K562 (cell line): ENCODE measurements at regions not wholly inside any gene's neighbourhood (a gene's known extent, or its start where the extent isn't known, plus 50 kb on each side); places are given as distances from the start of the nearest gene placed in this dataset.

Source experiments
- MXI1 ChIP-seq: IDR thresholded peaks from 2 replicates; pipeline ENCODE4 v1.6.1; 2011; ENCODE audit warnings: low read depth, mild to moderate bottlenecking, improper control_type of control experiment, low read length
- TFAM ChIP-seq: fragments of 250-450 bp; sonication (Bioruptor Pico); conservative IDR thresholded peaks from 2 replicates; pipeline ENCODE4 v1.5.0; 2021; ENCODE audit warnings: mild to moderate bottlenecking, moderate library complexity
- ZNF263 ChIP-seq: sonication (generic); formaldehyde crosslinking; IDR thresholded peaks from 2 replicates; pipeline ENCODE4 v1.8.0; 2022; ENCODE audit warnings: mild to moderate bottlenecking, missing genetic modification reagents, borderline replicate concordance
- TF ChIP-seq, protein P1 (sequence below), 3 experiments: IDR thresholded peaks in 2 of 3; conservative IDR thresholded peaks in 1 of 3; 2 replicates each; pipeline ENCODE4 v1.5.1; 2011 to 2012; ENCODE audit warnings: low read length in 3 of 3, mild to moderate bottlenecking in 3 of 3, control low read depth in 2 of 3, improper control_type of control experiment in 1 of 3, inconsistent platforms in 1 of 3, low read depth in 1 of 3, mixed read lengths in 1 of 3, moderate library complexity in 1 of 3; ENCODE audit not compliant: insufficient read depth in 2 of 3
- TF ChIP-seq, protein P2 (sequence below): sonication (generic); formaldehyde crosslinking; IDR thresholded peaks from 2 replicates; pipeline ENCODE4 v1.5.0; 2020; ENCODE audit warnings: missing genetic modification reagents
- TF ChIP-seq, protein P3 (sequence below), 2 experiments: fragments of 450-650 bp in 1 of 2; sonication (generic) in 1 of 2; formaldehyde crosslinking; conservative IDR thresholded peaks; 2 replicates each; pipeline versions ENCODE4 v1.4.0 to v1.8.1; 2020 to 2022; ENCODE audit warnings: mild to moderate bottlenecking in 1 of 2, missing genetic modification reagents in 1 of 2

DNA sequence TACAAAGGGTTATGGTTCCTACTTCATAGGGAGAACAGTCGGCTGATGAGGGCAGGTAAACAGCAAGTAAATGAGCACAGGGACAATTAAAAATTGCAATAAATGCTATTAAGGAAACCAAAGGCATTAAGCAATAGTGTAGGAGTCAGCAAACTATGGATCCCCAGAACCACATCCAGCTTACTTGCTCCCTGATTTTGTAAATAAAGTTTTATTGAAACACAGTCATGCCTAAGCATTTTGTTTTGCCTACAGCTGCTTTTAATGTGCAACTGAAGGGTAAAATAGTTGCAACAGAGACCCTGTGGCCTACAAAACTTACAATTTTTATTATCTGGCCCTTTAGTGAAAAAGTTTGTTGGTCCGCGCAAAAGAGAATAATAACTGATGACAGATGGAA, 351.2 kb upstream of the NR2F2 start:
- no peak for TF ChIP-seq ZNF263 (CRISPR knock-in tag)
- TF ChIP-seq, protein P1, sequence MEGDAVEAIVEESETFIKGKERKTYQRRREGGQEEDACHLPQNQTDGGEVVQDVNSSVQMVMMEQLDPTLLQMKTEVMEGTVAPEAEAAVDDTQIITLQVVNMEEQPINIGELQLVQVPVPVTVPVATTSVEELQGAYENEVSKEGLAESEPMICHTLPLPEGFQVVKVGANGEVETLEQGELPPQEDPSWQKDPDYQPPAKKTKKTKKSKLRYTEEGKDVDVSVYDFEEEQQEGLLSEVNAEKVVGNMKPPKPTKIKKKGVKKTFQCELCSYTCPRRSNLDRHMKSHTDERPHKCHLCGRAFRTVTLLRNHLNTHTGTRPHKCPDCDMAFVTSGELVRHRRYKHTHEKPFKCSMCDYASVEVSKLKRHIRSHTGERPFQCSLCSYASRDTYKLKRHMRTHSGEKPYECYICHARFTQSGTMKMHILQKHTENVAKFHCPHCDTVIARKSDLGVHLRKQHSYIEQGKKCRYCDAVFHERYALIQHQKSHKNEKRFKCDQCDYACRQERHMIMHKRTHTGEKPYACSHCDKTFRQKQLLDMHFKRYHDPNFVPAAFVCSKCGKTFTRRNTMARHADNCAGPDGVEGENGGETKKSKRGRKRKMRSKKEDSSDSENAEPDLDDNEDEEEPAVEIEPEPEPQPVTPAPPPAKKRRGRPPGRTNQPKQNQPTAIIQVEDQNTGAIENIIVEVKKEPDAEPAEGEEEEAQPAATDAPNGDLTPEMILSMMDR (IDR thresholded peaks at IDR 0.05 in 2 of 3, conservative IDR thresholded peaks at IDR 0.05 in 1 of 3; ENCODE audit: insufficient read depth in 2 of 3, low read depth in 1 of 3, low read length in 3 of 3): no peak
- TF ChIP-seq, protein P2, sequence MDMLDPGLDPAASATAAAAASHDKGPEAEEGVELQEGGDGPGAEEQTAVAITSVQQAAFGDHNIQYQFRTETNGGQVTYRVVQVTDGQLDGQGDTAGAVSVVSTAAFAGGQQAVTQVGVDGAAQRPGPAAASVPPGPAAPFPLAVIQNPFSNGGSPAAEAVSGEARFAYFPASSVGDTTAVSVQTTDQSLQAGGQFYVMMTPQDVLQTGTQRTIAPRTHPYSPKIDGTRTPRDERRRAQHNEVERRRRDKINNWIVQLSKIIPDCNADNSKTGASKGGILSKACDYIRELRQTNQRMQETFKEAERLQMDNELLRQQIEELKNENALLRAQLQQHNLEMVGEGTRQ (CRISPR knock-in tag): no peak
- TF ChIP-seq, protein P3, sequence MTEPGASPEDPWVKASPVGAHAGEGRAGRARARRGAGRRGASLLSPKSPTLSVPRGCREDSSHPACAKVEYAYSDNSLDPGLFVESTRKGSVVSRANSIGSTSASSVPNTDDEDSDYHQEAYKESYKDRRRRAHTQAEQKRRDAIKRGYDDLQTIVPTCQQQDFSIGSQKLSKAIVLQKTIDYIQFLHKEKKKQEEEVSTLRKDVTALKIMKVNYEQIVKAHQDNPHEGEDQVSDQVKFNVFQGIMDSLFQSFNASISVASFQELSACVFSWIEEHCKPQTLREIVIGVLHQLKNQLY (CRISPR knock-in tag; conservative IDR thresholded peaks at IDR 0.05): no peak
- TF ChIP-seq TFAM (CRISPR knock-in tag): no peak
- TF ChIP-seq MXI1: no peak
